Fibroblast of lung (primary cell): ENCODE measurements at regions not wholly inside any gene's neighbourhood (a gene's known extent, or its start where the extent isn't known, plus 50 kb on each side); places are given as distances from the start of the nearest gene placed in this dataset.

Source experiments
- CTCF ChIP-seq, 2 donors: IDR thresholded peaks in 1 of 2; conservative IDR thresholded peaks in 1 of 2; 1 replicate in 1 of 2; 2 replicates in 1 of 2; pipeline ENCODE4 v1.5.1; 2011 to 2012; ENCODE audit warnings: low read length in 2 of 2, control low read depth in 1 of 2, inconsistent platforms in 1 of 2, low read depth in 1 of 2, mild to moderate bottlenecking in 1 of 2
- EZH2 ChIP-seq: IDR thresholded peaks from 2 replicates; pipeline ENCODE4 v1.5.1; 2012; ENCODE audit warnings: low read length, control low read depth, mild to moderate bottlenecking; ENCODE audit errors: missing control alignments

- TF ChIP-seq CTCF (conservative IDR thresholded peaks at IDR 0.05 in 1 of 2, IDR thresholded peaks at IDR 0.05 in 1 of 2; ENCODE audit: low read depth in 1 of 2, low read length in 2 of 2) (no peak), EZH2 (no peak)
Measured at GRCh38 chr3:154926721-154927120, 153.4 kb upstream of the MME start.
